ENCODE measurements at regions not wholly inside any gene's neighbourhood (a gene's known extent, or its start where the extent isn't known, plus 50 kb on each side); places are given as distances from the start of the nearest gene placed in this dataset.

- TF ChIP-seq, protein P1, sequence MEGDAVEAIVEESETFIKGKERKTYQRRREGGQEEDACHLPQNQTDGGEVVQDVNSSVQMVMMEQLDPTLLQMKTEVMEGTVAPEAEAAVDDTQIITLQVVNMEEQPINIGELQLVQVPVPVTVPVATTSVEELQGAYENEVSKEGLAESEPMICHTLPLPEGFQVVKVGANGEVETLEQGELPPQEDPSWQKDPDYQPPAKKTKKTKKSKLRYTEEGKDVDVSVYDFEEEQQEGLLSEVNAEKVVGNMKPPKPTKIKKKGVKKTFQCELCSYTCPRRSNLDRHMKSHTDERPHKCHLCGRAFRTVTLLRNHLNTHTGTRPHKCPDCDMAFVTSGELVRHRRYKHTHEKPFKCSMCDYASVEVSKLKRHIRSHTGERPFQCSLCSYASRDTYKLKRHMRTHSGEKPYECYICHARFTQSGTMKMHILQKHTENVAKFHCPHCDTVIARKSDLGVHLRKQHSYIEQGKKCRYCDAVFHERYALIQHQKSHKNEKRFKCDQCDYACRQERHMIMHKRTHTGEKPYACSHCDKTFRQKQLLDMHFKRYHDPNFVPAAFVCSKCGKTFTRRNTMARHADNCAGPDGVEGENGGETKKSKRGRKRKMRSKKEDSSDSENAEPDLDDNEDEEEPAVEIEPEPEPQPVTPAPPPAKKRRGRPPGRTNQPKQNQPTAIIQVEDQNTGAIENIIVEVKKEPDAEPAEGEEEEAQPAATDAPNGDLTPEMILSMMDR (IDR thresholded peaks at IDR 0.05; ENCODE audit: insufficient read depth, low read length), result no peak
- TF ChIP-seq REST (IDR thresholded peaks at IDR 0.05; ENCODE audit: insufficient replicate concordance, low read depth), result no peak
- TF ChIP-seq GABPA (IDR thresholded peaks at IDR 0.05; ENCODE audit: low read depth), result no peak
Measured at GRCh38 chr12:45490232-45490881, 239.1 kb upstream of the ARID2 start.

Data from HL-60 (cell line).